ENCODE measurements at regions not wholly inside any gene's neighbourhood (a gene's known extent, or its start where the extent isn't known, plus 50 kb on each side); places are given as distances from the start of the nearest gene placed in this dataset.

DNA sequence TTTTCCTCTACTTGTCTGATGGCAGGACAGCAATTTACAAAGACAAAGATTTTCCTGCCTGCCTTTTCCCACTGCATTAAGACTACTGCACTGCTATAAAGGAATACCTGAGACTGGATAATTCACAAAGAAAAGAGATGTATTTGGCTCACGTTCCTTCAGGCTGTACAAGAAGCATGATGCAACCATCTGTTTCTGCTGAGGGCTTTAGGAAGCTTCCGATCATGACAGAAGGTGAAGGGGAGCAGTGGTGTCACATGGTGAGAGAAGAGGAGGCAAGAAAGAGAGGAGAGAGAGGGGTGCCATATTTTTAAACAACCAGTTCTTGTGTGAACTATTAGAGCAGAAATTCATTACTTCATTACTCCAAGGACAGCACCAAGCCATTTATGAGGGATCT is 617.1 kb upstream of the HTR2C start:
- Histone ChIP-seq H3K36me3 (no peaks in the 10 kb centered on the region), H3K27me3 (peaks cover 0 to 3% of the 10 kb centered on the region in 2 donors), H3K9me3 (no peaks in the 10 kb centered on the region), H3K4me3 (no peak overlapping the region), H3K4me1 (no peaks in the 10 kb centered on the region), H3K27ac (no peak overlapping the region)
- DNase-seq (ENCODE audit: low spot score in 2 of 2) = no peak
- no peak for TF ChIP-seq POLR2A (IDR thresholded peaks at IDR 0.05)
- TF ChIP-seq, protein P1, sequence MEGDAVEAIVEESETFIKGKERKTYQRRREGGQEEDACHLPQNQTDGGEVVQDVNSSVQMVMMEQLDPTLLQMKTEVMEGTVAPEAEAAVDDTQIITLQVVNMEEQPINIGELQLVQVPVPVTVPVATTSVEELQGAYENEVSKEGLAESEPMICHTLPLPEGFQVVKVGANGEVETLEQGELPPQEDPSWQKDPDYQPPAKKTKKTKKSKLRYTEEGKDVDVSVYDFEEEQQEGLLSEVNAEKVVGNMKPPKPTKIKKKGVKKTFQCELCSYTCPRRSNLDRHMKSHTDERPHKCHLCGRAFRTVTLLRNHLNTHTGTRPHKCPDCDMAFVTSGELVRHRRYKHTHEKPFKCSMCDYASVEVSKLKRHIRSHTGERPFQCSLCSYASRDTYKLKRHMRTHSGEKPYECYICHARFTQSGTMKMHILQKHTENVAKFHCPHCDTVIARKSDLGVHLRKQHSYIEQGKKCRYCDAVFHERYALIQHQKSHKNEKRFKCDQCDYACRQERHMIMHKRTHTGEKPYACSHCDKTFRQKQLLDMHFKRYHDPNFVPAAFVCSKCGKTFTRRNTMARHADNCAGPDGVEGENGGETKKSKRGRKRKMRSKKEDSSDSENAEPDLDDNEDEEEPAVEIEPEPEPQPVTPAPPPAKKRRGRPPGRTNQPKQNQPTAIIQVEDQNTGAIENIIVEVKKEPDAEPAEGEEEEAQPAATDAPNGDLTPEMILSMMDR (IDR thresholded peaks at IDR 0.05) = no peak
- no peak for TF ChIP-seq EP300 (IDR thresholded peaks at IDR 0.05)
- WGBS, 2 donors = 68 to 72% methylated on average over 2 of the region's 2 CpGs

DNA sequence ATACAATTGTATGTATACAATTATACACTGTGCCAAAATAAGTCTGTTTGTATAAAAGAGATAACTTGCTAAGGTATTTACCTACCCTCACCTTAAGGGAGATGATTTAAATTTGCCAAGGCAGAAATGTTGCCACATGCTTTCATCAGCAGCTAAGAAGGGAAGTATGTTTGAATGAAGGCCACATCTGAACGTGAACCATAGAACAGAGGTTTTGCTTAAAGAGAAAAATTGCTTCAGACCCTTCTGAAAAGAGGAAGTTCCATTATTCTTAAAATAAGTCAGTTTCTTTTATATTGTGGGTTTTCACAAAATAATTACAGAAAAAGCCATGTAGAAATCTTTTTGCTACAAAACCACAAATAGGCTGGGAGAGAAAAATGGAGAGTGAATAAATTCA is 621.5 kb upstream of the HTR2C start:
- Histone ChIP-seq H3K36me3 (no peaks in the 10 kb centered on the region), H3K4me1 (no peaks in the 10 kb centered on the region), H3K27me3 (peaks cover 0 to 3% of the 10 kb centered on the region in 2 donors), H3K9me3 (no peaks in the 10 kb centered on the region), H3K27ac (no peak overlapping the region), H3K4me3 (no peak overlapping the region)
- TF ChIP-seq, protein P1 (IDR thresholded peaks at IDR 0.05) = no peak
- TF ChIP-seq EP300 (IDR thresholded peaks at IDR 0.05) (no peak), POLR2A (IDR thresholded peaks at IDR 0.05) (no peak)
- WGBS, 2 donors = 24 to 26% methylated on average over 1 of the region's 1 CpG
- DNase-seq (ENCODE audit: low spot score in 2 of 2) = no peak

DNA sequence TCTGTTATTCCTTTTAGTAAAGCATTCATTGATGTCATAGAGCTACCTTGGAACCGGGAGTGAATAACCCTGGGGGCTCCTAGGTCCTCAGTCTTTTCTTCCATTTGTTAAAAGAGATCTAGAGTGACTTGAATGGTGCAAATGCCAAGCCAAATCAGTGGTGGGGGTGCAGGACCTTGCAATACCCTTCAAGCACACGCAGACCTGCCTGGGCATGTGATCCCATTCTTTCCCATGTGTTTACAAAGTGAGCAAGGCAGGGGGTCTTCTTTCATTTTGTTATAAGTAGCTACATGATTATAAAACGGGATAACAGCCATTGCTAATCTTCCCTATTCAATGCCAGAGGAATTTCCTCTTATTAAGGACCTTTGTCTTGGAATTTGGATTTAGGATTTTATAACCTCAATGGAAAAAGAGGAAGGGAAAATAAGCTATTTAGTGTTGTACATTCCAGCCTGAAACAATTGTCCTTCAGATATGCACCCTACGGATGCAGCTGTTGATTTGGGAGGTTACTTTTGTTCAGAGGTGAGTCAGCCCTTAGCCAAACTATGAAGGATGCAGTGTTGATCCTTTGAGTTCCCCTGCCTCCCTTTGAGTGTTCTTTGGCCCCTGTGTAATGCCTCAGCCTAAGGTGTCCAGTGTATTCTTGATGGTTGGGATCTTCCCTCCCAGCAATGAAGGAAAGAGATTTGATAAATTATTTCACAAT is 623.8 kb upstream of the HTR2C start:
- Histone ChIP-seq H3K9me3 (no peaks in the 10 kb centered on the region), H3K36me3 (no peaks in the 10 kb centered on the region), H3K4me3 (no peak overlapping the region), H3K27me3 (peaks cover 0 to 3% of the 10 kb centered on the region in 2 donors), H3K27ac (no peak overlapping the region), H3K4me1 (no peaks in the 10 kb centered on the region)
- 28 to 31% methylated on average over 4 of the region's 4 CpGs for WGBS, 2 donors
- TF ChIP-seq EP300 (IDR thresholded peaks at IDR 0.05) (no peak), POLR2A (IDR thresholded peaks at IDR 0.05) (no peak)
- TF ChIP-seq, protein P1 (IDR thresholded peaks at IDR 0.05) = no peak
- no peak for DNase-seq (ENCODE audit: low spot score in 2 of 2)

DNA sequence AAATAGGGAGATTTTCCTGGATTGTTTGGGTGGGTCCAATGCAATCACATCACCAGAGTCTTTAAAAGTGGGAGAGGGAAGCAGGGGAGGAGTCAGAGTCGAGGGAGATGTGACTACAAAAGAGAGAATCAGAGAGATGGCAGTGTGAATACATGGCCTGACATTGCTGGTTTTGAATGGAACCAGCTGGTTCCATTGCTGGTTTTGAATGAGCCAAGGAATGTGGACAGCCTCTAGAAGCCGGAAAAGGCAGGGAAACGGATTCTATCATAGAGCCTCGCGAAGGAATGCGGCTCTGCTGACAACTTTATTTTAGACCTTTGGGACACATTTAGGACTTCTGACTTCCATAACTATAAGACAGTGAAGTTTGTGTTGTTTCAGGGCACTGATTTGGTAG is 627.0 kb upstream of the HTR2C start:
- no peak for DNase-seq (ENCODE audit: low spot score in 2 of 2)
- no peak for TF ChIP-seq EP300 (IDR thresholded peaks at IDR 0.05)
- TF ChIP-seq, protein P1 (IDR thresholded peaks at IDR 0.05) = no peak
- no peak for TF ChIP-seq POLR2A (IDR thresholded peaks at IDR 0.05)
- Histone ChIP-seq H3K4me3 (no peak overlapping the region), H3K27ac (no peak overlapping the region), H3K9me3 (no peaks in the 10 kb centered on the region), H3K27me3 (no peaks in the 10 kb centered on the region), H3K36me3 (no peaks in the 10 kb centered on the region), H3K4me1 (no peaks in the 10 kb centered on the region)
- WGBS, 2 donors = 77 to 90% methylated on average over 5 to 6 of the region's 6 CpGs

DNA sequence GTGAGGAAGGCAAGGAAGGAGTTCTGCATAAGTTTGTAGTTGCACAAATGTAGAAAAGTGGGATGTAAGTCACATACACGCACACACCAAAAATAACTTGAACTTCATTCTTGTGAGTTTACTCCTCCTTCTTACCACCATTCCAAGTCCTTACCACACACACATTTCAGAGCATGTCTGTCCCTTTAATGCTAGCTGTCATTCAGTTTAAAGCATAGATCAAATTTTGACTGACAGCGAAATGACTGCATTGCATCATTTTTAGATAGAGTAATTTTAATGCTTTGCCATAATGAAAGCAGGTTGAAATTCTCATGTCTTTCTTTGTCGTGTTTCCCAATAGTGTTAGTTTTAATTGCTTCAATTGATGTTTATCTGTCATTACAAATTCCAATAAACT is 629.6 kb upstream of the HTR2C start:
- Histone ChIP-seq H3K27ac (no peak overlapping the region), H3K36me3 (no peaks in the 10 kb centered on the region), H3K9me3 (peaks cover 0 to 3% (median 0%) of the 10 kb centered on the region in 4 donors), H3K4me3 (no peak overlapping the region), H3K4me1 (no peaks in the 10 kb centered on the region), H3K27me3 (peaks cover 0 to 12% of the 10 kb centered on the region in 2 donors)
- no peak for TF ChIP-seq EP300 (IDR thresholded peaks at IDR 0.05)
- no peak for TF ChIP-seq POLR2A (IDR thresholded peaks at IDR 0.05)
- TF ChIP-seq, protein P1 (IDR thresholded peaks at IDR 0.05) = no peak
- WGBS, 2 donors = 71 to 79% methylated on average over 3 of the region's 3 CpGs
- DNase-seq (ENCODE audit: low spot score in 2 of 2) = no peak

Data from tibial nerve (tissue), 4 donors.